ENCODE measurements at regions not wholly inside any gene's neighbourhood (a gene's known extent, or its start where the extent isn't known, plus 50 kb on each side); places are given as distances from the start of the nearest gene placed in this dataset.

- no peak overlapping the region for H3K4me3 ChIP-seq (replicated peaks; ENCODE audit: insufficient read depth, low read length)
- TF ChIP-seq CTCF (IDR thresholded peaks at IDR 0.05; ENCODE audit: insufficient read depth, low read length) (no peak), POLR2AphosphoS5 (IDR thresholded peaks at IDR 0.05; ENCODE audit: low read depth) (no peak), SPI1 (IDR thresholded peaks at IDR 0.05; ENCODE audit: borderline replicate concordance, low read depth) (no peak), REST (IDR thresholded peaks at IDR 0.05; ENCODE audit: insufficient replicate concordance, low read depth) (no peak), GABPA (IDR thresholded peaks at IDR 0.05; ENCODE audit: low read depth) (no peak)
- H3K27me3 ChIP-seq (ENCODE audit: insufficient read depth, poor library complexity, severe bottlenecking): no peaks in the 10 kb centered on the region
- no peak for DNase-seq (ENCODE audit: low read depth in 1 of 2, low spot score in 1 of 2)
- H3K27ac ChIP-seq (replicated peaks): no peak overlapping the region
Measured at GRCh38 chr5:56493766-56494165, 260.6 kb upstream of the ANKRD55 start.

GRCh38 chr5:56493308-56493707 is 260.2 kb upstream of the ANKRD55 start:
- H3K27me3 ChIP-seq (ENCODE audit: insufficient read depth, poor library complexity, severe bottlenecking): no peaks in the 10 kb centered on the region
- TF ChIP-seq REST (IDR thresholded peaks at IDR 0.05; ENCODE audit: insufficient replicate concordance, low read depth): no peak
- TF ChIP-seq POLR2AphosphoS5 (IDR thresholded peaks at IDR 0.05; ENCODE audit: low read depth): no peak
- no peak for TF ChIP-seq SPI1 (IDR thresholded peaks at IDR 0.05; ENCODE audit: borderline replicate concordance, low read depth)
- no peak for TF ChIP-seq CTCF (IDR thresholded peaks at IDR 0.05; ENCODE audit: insufficient read depth, low read length)
- no peak for TF ChIP-seq GABPA (IDR thresholded peaks at IDR 0.05; ENCODE audit: low read depth)
- H3K4me3 ChIP-seq (replicated peaks; ENCODE audit: insufficient read depth, low read length): no peak overlapping the region
- no peak for DNase-seq (ENCODE audit: low read depth in 1 of 2, low spot score in 1 of 2)
- no peak overlapping the region for H3K27ac ChIP-seq (replicated peaks)

GRCh38 chr5:56492812-56493211 is 259.7 kb upstream of the ANKRD55 start:
- no peak overlapping the region for H3K27ac ChIP-seq (replicated peaks)
- no peak for DNase-seq (ENCODE audit: low read depth in 1 of 2, low spot score in 1 of 2)
- TF ChIP-seq SPI1 (IDR thresholded peaks at IDR 0.05; ENCODE audit: borderline replicate concordance, low read depth) (no peak), POLR2AphosphoS5 (IDR thresholded peaks at IDR 0.05; ENCODE audit: low read depth) (no peak), GABPA (IDR thresholded peaks at IDR 0.05; ENCODE audit: low read depth) (no peak), REST (IDR thresholded peaks at IDR 0.05; ENCODE audit: insufficient replicate concordance, low read depth) (no peak), CTCF (IDR thresholded peaks at IDR 0.05; ENCODE audit: insufficient read depth, low read length) (no peak)
- no peak overlapping the region for H3K4me3 ChIP-seq (replicated peaks; ENCODE audit: insufficient read depth, low read length)
- H3K27me3 ChIP-seq (ENCODE audit: insufficient read depth, poor library complexity, severe bottlenecking): no peaks in the 10 kb centered on the region

All from HL-60 (cell line).